DND-41 (cell line): ENCODE measurements at regions not wholly inside any gene's neighbourhood (a gene's known extent, or its start where the extent isn't known, plus 50 kb on each side); places are given as distances from the start of the nearest gene placed in this dataset.

Source experiments
- ATAC-seq: fragments of 200-7000 bp; cut with Tn5 transposase; 3 replicates; pipeline ENCODE4 v1.9.1; 2021; ENCODE audit warnings: low read depth; ENCODE audit not compliant: insufficient read depth
- DNase-seq: peaks from one replicate; pipeline ENCODE4 v3.0.0-alpha.2; 2020
- H2AFZ ChIP-seq: 2 replicates; pipeline ENCODE4 v1.6.0; 2012; ENCODE audit warnings: low read depth, low read length
- H3K27ac ChIP-seq: 2 replicates; pipeline ENCODE4 v1.5.1; 2012; ENCODE audit warnings: low read length, inconsistent platforms
- H3K27me3 ChIP-seq: fragments of 200-600 bp; sonication (generic); 2 replicates; pipeline ENCODE4 v1.6.0; 2012; ENCODE audit warnings: low read length, mild to moderate bottlenecking, inconsistent platforms; ENCODE audit not compliant: insufficient read depth, poor library complexity
- H3K36me3 ChIP-seq: 2 replicates; pipeline ENCODE4 v1.5.1; 2012; ENCODE audit warnings: low read length, inconsistent platforms; ENCODE audit not compliant: insufficient read depth
- H3K4me1 ChIP-seq: 2 replicates; pipeline ENCODE4 v1.5.1; 2012; ENCODE audit warnings: mild to moderate bottlenecking, low read length; ENCODE audit not compliant: insufficient read depth
- H3K4me2 ChIP-seq: 2 replicates; pipeline ENCODE4 v1.6.0; 2012; ENCODE audit warnings: mild to moderate bottlenecking, moderate library complexity, low read length, inconsistent platforms; ENCODE audit not compliant: insufficient read depth
- H3K4me3 ChIP-seq, 2 experiments: fragments of 200-600 bp in 1 of 2; shearing (Covaris generic) in 1 of 2; 2 replicates each; pipeline ENCODE4 v1.5.1; 2012 to 2016; ENCODE audit warnings: inconsistent platforms in 2 of 2, low read length in 2 of 2, mild to moderate bottlenecking in 2 of 2, low read depth in 1 of 2, moderate library complexity in 1 of 2
- H3K79me2 ChIP-seq: 2 replicates; pipeline ENCODE4 v1.6.0; 2012; ENCODE audit warnings: low read length, inconsistent platforms; ENCODE audit not compliant: insufficient read depth
- H3K9ac ChIP-seq: 2 replicates; pipeline ENCODE4 v1.6.0; 2012; ENCODE audit warnings: low read depth, mild to moderate bottlenecking, inconsistent platforms, low read length, moderate library complexity
- H3K9me3 ChIP-seq: 2 replicates; pipeline ENCODE4 v1.5.1; 2012; ENCODE audit warnings: low read length, moderate library complexity, mild to moderate bottlenecking, inconsistent platforms; ENCODE audit not compliant: insufficient read depth, severe bottlenecking
- H4K20me1 ChIP-seq: 2 replicates; pipeline ENCODE4 v1.6.0; 2012; ENCODE audit warnings: low read length; ENCODE audit not compliant: insufficient read depth
- CTCF ChIP-seq: IDR thresholded peaks from 2 replicates; pipeline ENCODE4 v1.5.1; 2012; ENCODE audit warnings: borderline replicate concordance, low read length, moderate library complexity, mild to moderate bottlenecking; ENCODE audit not compliant: poor library complexity, severe bottlenecking; ENCODE audit errors: extremely low read depth
- EZH2 ChIP-seq: IDR thresholded peaks from 3 replicates; pipeline ENCODE4 v1.6.1; 2012; ENCODE audit warnings: borderline replicate concordance, low read depth, mild to moderate bottlenecking, moderate library complexity, low read length, inconsistent platforms; ENCODE audit not compliant: severe bottlenecking

GRCh38 chr9:129374651-129375050, 196.6 kb upstream of the IER5L start:
- Histone ChIP-seq H3K4me3 (no peak overlapping the region), H3K4me2 (no peak overlapping the region), H3K9me3 (no peaks in the 10 kb centered on the region), H2AFZ (no peak overlapping the region), H4K20me1 (no peaks in the 10 kb centered on the region), H3K9ac (no peak overlapping the region), H3K79me2 (no peaks in the 10 kb centered on the region), H3K27me3 (no peaks in the 10 kb centered on the region), H3K27ac (no peak overlapping the region), H3K4me1 (no peaks in the 10 kb centered on the region), H3K36me3 (no peaks in the 10 kb centered on the region)
- no peak for DNase-seq
- ATAC-seq = no peak
- TF ChIP-seq EZH2 = no peak

GRCh38 chr9:129374231-129374630, 196.2 kb upstream of the IER5L start:
- Histone ChIP-seq H3K9me3 (no peaks in the 10 kb centered on the region), H2AFZ (no peak overlapping the region), H3K36me3 (no peaks in the 10 kb centered on the region), H3K79me2 (no peaks in the 10 kb centered on the region), H4K20me1 (no peaks in the 10 kb centered on the region), H3K27me3 (no peaks in the 10 kb centered on the region), H3K4me3 (no peak overlapping the region), H3K4me2 (no peak overlapping the region), H3K9ac (no peak overlapping the region), H3K4me1 (no peaks in the 10 kb centered on the region), H3K27ac (no peak overlapping the region)
- DNase-seq = no peak
- no peak for ATAC-seq
- TF ChIP-seq EZH2 = no peak
- TF ChIP-seq CTCF = no peak

GRCh38 chr9:129373361-129373760, 195.3 kb upstream of the IER5L start:
- ATAC-seq = no peak
- no peaks in the 10 kb centered on the region for H3K4me1 ChIP-seq
- no peak overlapping the region for H3K4me3 ChIP-seq
- H3K36me3 ChIP-seq = no peaks in the 10 kb centered on the region
- H2AFZ ChIP-seq = no peak overlapping the region
- H3K9me3 ChIP-seq = no peaks in the 10 kb centered on the region
- H3K27ac ChIP-seq = no peak overlapping the region
- H3K27me3 ChIP-seq = no peaks in the 10 kb centered on the region
- H4K20me1 ChIP-seq = no peaks in the 10 kb centered on the region
- no peak for TF ChIP-seq EZH2
- no peak overlapping the region for H3K9ac ChIP-seq
- H3K79me2 ChIP-seq = no peaks in the 10 kb centered on the region
- DNase-seq = no peak
- H3K4me2 ChIP-seq = no peak overlapping the region

GRCh38 chr9:129370770-129371169, 192.7 kb upstream of the IER5L start:
- Histone ChIP-seq H3K79me2 (no peaks in the 10 kb centered on the region), H3K27me3 (no peaks in the 10 kb centered on the region), H3K4me2 (no peak overlapping the region), H3K9me3 (no peaks in the 10 kb centered on the region), H3K27ac (no peak overlapping the region), H3K36me3 (no peaks in the 10 kb centered on the region), H2AFZ (no peak overlapping the region), H4K20me1 (no peaks in the 10 kb centered on the region), H3K9ac (no peak overlapping the region), H3K4me1 (no peaks in the 10 kb centered on the region), H3K4me3 (no peak overlapping the region)
- TF ChIP-seq CTCF = no peak
- TF ChIP-seq EZH2 = no peak
- ATAC-seq (no peak), DNase-seq (no peak)
